HEK293 (cell line): ENCODE measurements at regions not wholly inside any gene's neighbourhood (a gene's known extent, or its start where the extent isn't known, plus 50 kb on each side); places are given as distances from the start of the nearest gene placed in this dataset.

ENCODE experiments used
- KLF16 ChIP-seq: fragments of 450-650 bp; formaldehyde crosslinking; IDR thresholded peaks from 2 replicates; pipeline ENCODE4 v1.5.1; 2017; ENCODE audit warnings: missing biosample characterization, missing genetic modification characterization
- KLF7 ChIP-seq: fragments of 450-650 bp; formaldehyde crosslinking; IDR thresholded peaks from 2 replicates; pipeline ENCODE4 v1.5.1; 2016; ENCODE audit warnings: missing biosample characterization, missing genetic modification characterization, borderline replicate concordance
- KLF9 ChIP-seq: fragments of 450-650 bp; formaldehyde crosslinking; IDR thresholded peaks from 2 replicates; pipeline ENCODE4 v1.5.1; 2016; ENCODE audit warnings: missing biosample characterization, missing genetic modification characterization, low read depth
- TCF7L2 ChIP-seq: IDR thresholded peaks from 2 replicates; pipeline ENCODE4 v1.6.1; 2011; ENCODE audit warnings: low read depth, mild to moderate bottlenecking, inconsistent platforms, low read length, moderate library complexity, borderline replicate concordance
- ZEB2 ChIP-seq: fragments of 450-650 bp; formaldehyde crosslinking; IDR thresholded peaks from 2 replicates; pipeline ENCODE4 v1.5.1; 2016; ENCODE audit warnings: missing biosample characterization, missing genetic modification characterization
- ZNF202 ChIP-seq: fragments of 450-650 bp; formaldehyde crosslinking; IDR thresholded peaks from 2 replicates; pipeline ENCODE4 v1.5.1; 2016; ENCODE audit warnings: missing biosample characterization, missing genetic modification characterization, borderline replicate concordance
- ZNF24 ChIP-seq: fragments of 450-650 bp; formaldehyde crosslinking; IDR thresholded peaks from 2 replicates; pipeline ENCODE4 v1.5.1; 2016; ENCODE audit warnings: missing biosample characterization, missing genetic modification characterization
- ZNF274 ChIP-seq, 2 experiments: fragments of 200-500 bp in 1 of 2; fragments of 450-650 bp in 1 of 2; sonication (Bioruptor generic) in 1 of 2; formaldehyde crosslinking in 1 of 2; IDR thresholded peaks; 2 replicates each; pipeline versions ENCODE4 v1.5.1 to v1.6.1; 2014 to 2016; ENCODE audit warnings: borderline replicate concordance in 1 of 2, inconsistent platforms in 1 of 2, low read length in 1 of 2, missing biosample characterization in 1 of 2, missing genetic modification characterization in 1 of 2
- ZNF529 ChIP-seq: fragments of 450-650 bp; formaldehyde crosslinking; IDR thresholded peaks from 2 replicates; pipeline ENCODE4 v1.5.1; 2017; ENCODE audit warnings: missing genetic modification characterization, missing biosample characterization; ENCODE audit not compliant: insufficient replicate concordance
- ZNF600 ChIP-seq: fragments of 450-650 bp; formaldehyde crosslinking; IDR thresholded peaks from 2 replicates; pipeline ENCODE4 v1.5.1; 2016; ENCODE audit warnings: missing biosample characterization, missing genetic modification characterization
- TF ChIP-seq, protein P1 (sequence below): fragments of 450-650 bp; formaldehyde crosslinking; IDR thresholded peaks from 2 replicates; pipeline ENCODE4 v1.5.1; 2016; ENCODE audit warnings: missing biosample characterization, missing genetic modification characterization
- TF ChIP-seq, protein P2 (sequence below): fragments of 450-650 bp; formaldehyde crosslinking; IDR thresholded peaks from 2 replicates; pipeline ENCODE4 v1.5.1; 2017; ENCODE audit warnings: missing biosample characterization, missing genetic modification characterization
- TF ChIP-seq, protein P3 (sequence below): fragments of 450-650 bp; IDR thresholded peaks from 2 replicates; pipeline ENCODE4 v1.5.1; 2018; ENCODE audit warnings: missing biosample characterization, missing genetic modification characterization
- TF ChIP-seq, protein P4 (sequence below): fragments of 450-650 bp; formaldehyde crosslinking; conservative IDR thresholded peaks from 2 replicates; pipeline ENCODE4 v1.5.1; 2016; ENCODE audit warnings: low read depth, missing biosample characterization, missing genetic modification characterization

DNA sequence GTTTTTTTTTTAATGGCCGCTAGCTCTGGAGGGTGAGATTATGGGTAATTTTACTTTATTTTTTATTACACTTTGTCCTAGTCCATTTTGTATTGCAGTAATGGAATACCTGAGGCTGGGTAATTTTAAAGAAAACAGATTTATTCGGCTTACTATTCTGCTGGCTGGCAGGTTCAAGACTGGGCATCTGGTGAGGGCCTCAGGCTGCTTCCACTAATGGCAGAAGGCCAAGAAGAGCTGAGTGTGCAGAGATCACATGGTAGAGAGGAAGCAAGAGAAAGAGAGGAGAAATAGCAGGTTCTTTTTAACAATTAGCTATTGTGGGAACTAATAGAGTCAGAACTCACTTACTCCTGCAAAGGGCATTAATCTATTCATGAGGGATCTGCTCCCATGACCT lies 52.4 kb upstream of the ARHGAP28 start:
- no peak for TF ChIP-seq TCF7L2
- TF ChIP-seq ZNF600 (tag by site-specific recombination), result no peak
- no peak for TF ChIP-seq KLF9
- TF ChIP-seq, protein P1, sequence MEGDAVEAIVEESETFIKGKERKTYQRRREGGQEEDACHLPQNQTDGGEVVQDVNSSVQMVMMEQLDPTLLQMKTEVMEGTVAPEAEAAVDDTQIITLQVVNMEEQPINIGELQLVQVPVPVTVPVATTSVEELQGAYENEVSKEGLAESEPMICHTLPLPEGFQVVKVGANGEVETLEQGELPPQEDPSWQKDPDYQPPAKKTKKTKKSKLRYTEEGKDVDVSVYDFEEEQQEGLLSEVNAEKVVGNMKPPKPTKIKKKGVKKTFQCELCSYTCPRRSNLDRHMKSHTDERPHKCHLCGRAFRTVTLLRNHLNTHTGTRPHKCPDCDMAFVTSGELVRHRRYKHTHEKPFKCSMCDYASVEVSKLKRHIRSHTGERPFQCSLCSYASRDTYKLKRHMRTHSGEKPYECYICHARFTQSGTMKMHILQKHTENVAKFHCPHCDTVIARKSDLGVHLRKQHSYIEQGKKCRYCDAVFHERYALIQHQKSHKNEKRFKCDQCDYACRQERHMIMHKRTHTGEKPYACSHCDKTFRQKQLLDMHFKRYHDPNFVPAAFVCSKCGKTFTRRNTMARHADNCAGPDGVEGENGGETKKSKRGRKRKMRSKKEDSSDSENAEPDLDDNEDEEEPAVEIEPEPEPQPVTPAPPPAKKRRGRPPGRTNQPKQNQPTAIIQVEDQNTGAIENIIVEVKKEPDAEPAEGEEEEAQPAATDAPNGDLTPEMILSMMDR (tag by site-specific recombination), result no peak
- no peak for TF ChIP-seq ZNF24 (tag by site-specific recombination)
- TF ChIP-seq, protein P2, sequence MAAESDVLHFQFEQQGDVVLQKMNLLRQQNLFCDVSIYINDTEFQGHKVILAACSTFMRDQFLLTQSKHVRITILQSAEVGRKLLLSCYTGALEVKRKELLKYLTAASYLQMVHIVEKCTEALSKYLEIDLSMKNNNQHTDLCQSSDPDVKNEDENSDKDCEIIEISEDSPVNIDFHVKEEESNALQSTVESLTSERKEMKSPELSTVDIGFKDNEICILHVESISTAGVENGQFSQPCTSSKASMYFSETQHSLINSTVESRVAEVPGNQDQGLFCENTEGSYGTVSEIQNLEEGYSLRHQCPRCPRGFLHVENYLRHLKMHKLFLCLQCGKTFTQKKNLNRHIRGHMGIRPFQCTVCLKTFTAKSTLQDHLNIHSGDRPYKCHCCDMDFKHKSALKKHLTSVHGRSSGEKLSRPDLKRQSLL, result no peak
- no peak for TF ChIP-seq ZNF274 (IDR thresholded peaks at IDR 0.05; ENCODE audit: low read length)
- no peak for TF ChIP-seq ZNF274 (tag by site-specific recombination; IDR thresholded peaks at IDR 0.05; ENCODE audit: borderline replicate concordance)
- no peak for TF ChIP-seq ZEB2 (tag by site-specific recombination)
- TF ChIP-seq ZNF202, result no peak
- TF ChIP-seq, protein P3, sequence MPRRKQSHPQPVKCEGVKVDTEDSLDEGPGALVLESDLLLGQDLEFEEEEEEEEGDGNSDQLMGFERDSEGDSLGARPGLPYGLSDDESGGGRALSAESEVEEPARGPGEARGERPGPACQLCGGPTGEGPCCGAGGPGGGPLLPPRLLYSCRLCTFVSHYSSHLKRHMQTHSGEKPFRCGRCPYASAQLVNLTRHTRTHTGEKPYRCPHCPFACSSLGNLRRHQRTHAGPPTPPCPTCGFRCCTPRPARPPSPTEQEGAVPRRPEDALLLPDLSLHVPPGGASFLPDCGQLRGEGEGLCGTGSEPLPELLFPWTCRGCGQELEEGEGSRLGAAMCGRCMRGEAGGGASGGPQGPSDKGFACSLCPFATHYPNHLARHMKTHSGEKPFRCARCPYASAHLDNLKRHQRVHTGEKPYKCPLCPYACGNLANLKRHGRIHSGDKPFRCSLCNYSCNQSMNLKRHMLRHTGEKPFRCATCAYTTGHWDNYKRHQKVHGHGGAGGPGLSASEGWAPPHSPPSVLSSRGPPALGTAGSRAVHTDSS (tag by site-specific recombination), result no peak
- no peak for TF ChIP-seq KLF7 (tag by site-specific recombination)
- TF ChIP-seq ZNF529 (tag by site-specific recombination), result no peak
- no peak for TF ChIP-seq KLF16
- TF ChIP-seq, protein P4, sequence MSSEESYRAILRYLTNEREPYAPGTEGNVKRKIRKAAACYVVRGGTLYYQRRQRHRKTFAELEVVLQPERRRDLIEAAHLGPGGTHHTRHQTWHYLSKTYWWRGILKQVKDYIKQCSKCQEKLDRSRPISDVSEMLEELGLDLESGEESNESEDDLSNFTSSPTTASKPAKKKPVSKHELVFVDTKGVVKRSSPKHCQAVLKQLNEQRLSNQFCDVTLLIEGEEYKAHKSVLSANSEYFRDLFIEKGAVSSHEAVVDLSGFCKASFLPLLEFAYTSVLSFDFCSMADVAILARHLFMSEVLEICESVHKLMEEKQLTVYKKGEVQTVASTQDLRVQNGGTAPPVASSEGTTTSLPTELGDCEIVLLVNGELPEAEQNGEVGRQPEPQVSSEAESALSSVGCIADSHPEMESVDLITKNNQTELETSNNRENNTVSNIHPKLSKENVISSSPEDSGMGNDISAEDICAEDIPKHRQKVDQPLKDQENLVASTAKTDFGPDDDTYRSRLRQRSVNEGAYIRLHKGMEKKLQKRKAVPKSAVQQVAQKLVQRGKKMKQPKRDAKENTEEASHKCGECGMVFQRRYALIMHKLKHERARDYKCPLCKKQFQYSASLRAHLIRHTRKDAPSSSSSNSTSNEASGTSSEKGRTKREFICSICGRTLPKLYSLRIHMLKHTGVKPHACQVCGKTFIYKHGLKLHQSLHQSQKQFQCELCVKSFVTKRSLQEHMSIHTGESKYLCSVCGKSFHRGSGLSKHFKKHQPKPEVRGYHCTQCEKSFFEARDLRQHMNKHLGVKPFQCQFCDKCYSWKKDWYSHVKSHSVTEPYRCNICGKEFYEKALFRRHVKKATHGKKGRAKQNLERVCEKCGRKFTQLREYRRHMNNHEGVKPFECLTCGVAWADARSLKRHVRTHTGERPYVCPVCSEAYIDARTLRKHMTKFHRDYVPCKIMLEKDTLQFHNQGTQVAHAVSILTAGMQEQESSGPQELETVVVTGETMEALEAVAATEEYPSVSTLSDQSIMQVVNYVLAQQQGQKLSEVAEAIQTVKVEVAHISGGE, result no peak
